ENCODE measurements at regions not wholly inside any gene's neighbourhood (a gene's known extent, or its start where the extent isn't known, plus 50 kb on each side); places are given as distances from the start of the nearest gene placed in this dataset.

DNA sequence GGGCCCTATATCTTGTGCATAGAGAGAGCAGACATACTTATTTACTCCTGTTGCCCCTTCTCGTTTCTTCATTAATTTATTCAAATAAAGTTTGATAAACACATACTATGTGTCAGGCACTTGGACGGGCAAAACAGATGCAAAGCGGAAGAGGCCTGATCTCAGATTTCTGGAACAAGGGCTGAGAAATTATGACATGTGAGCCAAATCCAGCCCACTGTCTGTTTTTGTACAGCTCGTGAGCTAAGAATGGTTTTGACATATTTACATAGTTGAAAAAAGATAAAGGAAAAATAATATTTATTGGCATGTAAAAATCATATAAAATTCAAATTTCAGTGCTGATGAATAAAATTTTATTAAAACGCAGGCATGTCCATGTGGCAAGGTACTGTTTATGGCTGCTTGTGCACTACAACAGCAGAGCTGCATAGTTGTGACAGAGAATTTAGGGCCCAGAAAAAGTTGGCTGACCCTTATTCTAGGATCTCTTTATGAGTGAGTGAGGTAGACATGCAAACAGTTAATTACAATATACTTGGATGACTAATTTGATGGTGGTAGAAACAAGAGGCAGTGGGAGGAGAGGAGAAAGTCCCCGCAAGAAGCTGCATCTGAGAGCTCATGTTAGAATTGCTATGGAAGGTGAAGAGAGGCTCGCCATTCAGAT is 68.1 kb upstream of the ITPRID1 start:
- no peaks in the 10 kb centered on the region for H3K4me1 ChIP-seq
- WGBS, 2 donors = 68 to 72% methylated on average over 7 of the region's 7 CpGs
- no peak overlapping the region for H3K4me3 ChIP-seq
- H3K27ac ChIP-seq = no peak overlapping the region
- no peaks in the 10 kb centered on the region for H3K9me3 ChIP-seq
- no peaks in the 10 kb centered on the region for H3K27me3 ChIP-seq
- H3K36me3 ChIP-seq = no peaks in the 10 kb centered on the region
- no peak for DNase-seq
- TF ChIP-seq POLR2AphosphoS5 (IDR thresholded peaks at IDR 0.05) (no peak), POLR2A (IDR thresholded peaks at IDR 0.05) (no peak), EP300 (IDR thresholded peaks at IDR 0.05) (no peak)
- TF ChIP-seq, protein P1, sequence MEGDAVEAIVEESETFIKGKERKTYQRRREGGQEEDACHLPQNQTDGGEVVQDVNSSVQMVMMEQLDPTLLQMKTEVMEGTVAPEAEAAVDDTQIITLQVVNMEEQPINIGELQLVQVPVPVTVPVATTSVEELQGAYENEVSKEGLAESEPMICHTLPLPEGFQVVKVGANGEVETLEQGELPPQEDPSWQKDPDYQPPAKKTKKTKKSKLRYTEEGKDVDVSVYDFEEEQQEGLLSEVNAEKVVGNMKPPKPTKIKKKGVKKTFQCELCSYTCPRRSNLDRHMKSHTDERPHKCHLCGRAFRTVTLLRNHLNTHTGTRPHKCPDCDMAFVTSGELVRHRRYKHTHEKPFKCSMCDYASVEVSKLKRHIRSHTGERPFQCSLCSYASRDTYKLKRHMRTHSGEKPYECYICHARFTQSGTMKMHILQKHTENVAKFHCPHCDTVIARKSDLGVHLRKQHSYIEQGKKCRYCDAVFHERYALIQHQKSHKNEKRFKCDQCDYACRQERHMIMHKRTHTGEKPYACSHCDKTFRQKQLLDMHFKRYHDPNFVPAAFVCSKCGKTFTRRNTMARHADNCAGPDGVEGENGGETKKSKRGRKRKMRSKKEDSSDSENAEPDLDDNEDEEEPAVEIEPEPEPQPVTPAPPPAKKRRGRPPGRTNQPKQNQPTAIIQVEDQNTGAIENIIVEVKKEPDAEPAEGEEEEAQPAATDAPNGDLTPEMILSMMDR (IDR thresholded peaks at IDR 0.05) = no peak
- no peak for ATAC-seq (ENCODE audit: low FRiP score in 2 of 2)

DNA sequence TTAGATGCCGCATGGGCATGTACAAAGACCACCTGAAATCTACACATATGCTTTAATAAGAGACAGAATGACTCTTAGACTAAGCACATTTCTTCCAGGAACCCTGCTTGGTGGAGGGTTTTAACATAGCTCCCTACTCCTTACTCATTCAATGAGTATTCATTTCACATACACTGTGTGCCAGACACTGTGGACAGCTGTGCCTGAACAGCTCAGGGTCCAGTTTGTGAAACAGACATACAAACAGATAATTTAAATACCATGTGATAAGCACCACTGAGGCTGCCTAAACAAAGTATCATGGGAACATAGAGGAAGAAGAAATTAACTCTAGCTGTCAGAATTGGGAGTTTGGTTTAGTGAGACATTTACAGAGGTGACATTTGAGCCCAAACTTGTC is 65.2 kb upstream of the ITPRID1 start:
- H3K9me3 ChIP-seq = no peaks in the 10 kb centered on the region
- H3K36me3 ChIP-seq = no peaks in the 10 kb centered on the region
- H3K27ac ChIP-seq = no peak overlapping the region
- DNase-seq (no peak), ATAC-seq (ENCODE audit: low FRiP score in 2 of 2) (no peak)
- TF ChIP-seq POLR2A (IDR thresholded peaks at IDR 0.05) (no peak), EP300 (IDR thresholded peaks at IDR 0.05) (no peak), POLR2AphosphoS5 (IDR thresholded peaks at IDR 0.05) (no peak)
- TF ChIP-seq, protein P1 (IDR thresholded peaks at IDR 0.05) = no peak
- H3K27me3 ChIP-seq = no peaks in the 10 kb centered on the region
- H3K4me3 ChIP-seq = no peak overlapping the region
- 84 to 100% methylated on average over 1 of the region's 1 CpG for WGBS, 2 donors
- no peaks in the 10 kb centered on the region for H3K4me1 ChIP-seq

DNA sequence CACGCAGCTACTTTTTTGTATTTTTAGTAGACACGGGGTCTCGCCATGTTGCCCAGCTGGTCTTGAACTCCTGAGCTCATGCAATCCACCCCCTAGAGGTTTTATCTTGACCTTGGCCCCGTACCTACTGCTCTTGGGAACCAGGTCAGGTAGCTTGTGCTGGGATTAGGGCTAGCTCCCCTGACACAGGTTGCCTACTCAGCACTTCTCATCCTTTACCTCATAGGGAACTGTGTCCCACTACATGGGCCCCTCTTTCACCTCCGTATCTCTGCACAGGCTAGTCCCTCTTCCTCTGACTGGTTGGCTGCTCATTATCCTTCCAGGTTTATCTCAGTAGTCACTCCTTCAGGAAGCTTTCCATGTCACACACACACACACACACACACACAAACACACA is 58.0 kb upstream of the ITPRID1 start:
- WGBS, 2 donors = 84 to 91% methylated on average over 5 of the region's 5 CpGs
- no peaks in the 10 kb centered on the region for H3K36me3 ChIP-seq
- no peaks in the 10 kb centered on the region for H3K4me1 ChIP-seq
- no peak overlapping the region for H3K27ac ChIP-seq
- DNase-seq (no peak), ATAC-seq (ENCODE audit: low FRiP score in 2 of 2) (no peak)
- H3K9me3 ChIP-seq = no peaks in the 10 kb centered on the region
- H3K4me3 ChIP-seq = no peak overlapping the region
- no peak for TF ChIP-seq POLR2A (IDR thresholded peaks at IDR 0.05)
- no peaks in the 10 kb centered on the region for H3K27me3 ChIP-seq

- H3K27me3 ChIP-seq = no peaks in the 10 kb centered on the region
- no peaks in the 10 kb centered on the region for H3K9me3 ChIP-seq
- DNase-seq = no peak
- TF ChIP-seq POLR2AphosphoS5 (IDR thresholded peaks at IDR 0.05) = no peak
- TF ChIP-seq, protein P1 (IDR thresholded peaks at IDR 0.05) = no peak
- TF ChIP-seq EP300 (IDR thresholded peaks at IDR 0.05) = no peak
- no peak for TF ChIP-seq POLR2A (IDR thresholded peaks at IDR 0.05)
- H3K36me3 ChIP-seq = no peaks in the 10 kb centered on the region
- H3K27ac ChIP-seq = no peak overlapping the region
- WGBS, 2 donors = 81 to 82% methylated on average over 15 of the region's 15 CpGs
- no peaks in the 10 kb centered on the region for H3K4me1 ChIP-seq
- no peak overlapping the region for H3K4me3 ChIP-seq
- ATAC-seq (ENCODE audit: low FRiP score in 2 of 2) = no peak
Measured at GRCh38 chr7:31456646-31457368, 57.1 kb upstream of the ITPRID1 start.

DNA sequence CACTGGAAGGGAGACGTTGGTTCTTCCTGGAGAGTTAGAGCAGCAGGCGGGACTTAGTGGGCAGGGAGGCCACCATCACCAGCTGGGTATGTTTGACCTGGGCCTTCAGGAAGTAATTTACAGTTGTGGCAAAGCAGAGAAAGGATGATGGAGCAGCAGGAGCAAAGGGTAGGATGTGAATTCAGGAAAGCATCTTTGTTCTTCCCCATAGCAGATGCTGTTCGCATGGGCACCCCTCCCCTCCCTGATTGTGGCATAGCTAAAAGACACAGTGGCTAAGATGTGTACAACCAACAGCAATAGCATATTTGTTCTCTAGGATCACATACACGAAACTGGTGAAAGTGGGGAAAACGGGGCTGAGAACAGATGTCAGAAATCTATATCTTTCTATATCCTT is 56.3 kb upstream of the ITPRID1 start:
- Histone ChIP-seq H3K4me1 (no peaks in the 10 kb centered on the region), H3K27ac (no peak overlapping the region), H3K27me3 (no peaks in the 10 kb centered on the region), H3K36me3 (no peaks in the 10 kb centered on the region), H3K4me3 (no peak overlapping the region), H3K9me3 (no peaks in the 10 kb centered on the region)
- no peak for DNase-seq
- 72 to 76% methylated on average over 5 of the region's 5 CpGs for WGBS, 2 donors
- ATAC-seq (ENCODE audit: low FRiP score in 2 of 2) = no peak
- TF ChIP-seq EP300 (IDR thresholded peaks at IDR 0.05) = no peak
- TF ChIP-seq POLR2AphosphoS5 (IDR thresholded peaks at IDR 0.05) = no peak
- TF ChIP-seq, protein P1 (IDR thresholded peaks at IDR 0.05) = no peak
- TF ChIP-seq POLR2A (IDR thresholded peaks at IDR 0.05) = no peak
